Upper lobe of left lung (tissue), 6 donors: ENCODE measurements at regions not wholly inside any gene's neighbourhood (a gene's known extent, or its start where the extent isn't known, plus 50 kb on each side); places are given as distances from the start of the nearest gene placed in this dataset.

ENCODE experiments used
- ATAC-seq, 2 donors: fragments of 200-7000 bp; cut with Tn5 transposase; one replicate each; pipeline ENCODE4 v1.9.1; 2022; ENCODE audit warnings: mild to moderate bottlenecking in 2 of 2, moderate library complexity in 2 of 2; ENCODE audit not compliant: low FRiP score in 2 of 2
- DNase-seq, 2 donors: peaks; one replicate each; pipeline ENCODE4 v3.0.0-alpha.2; 2019 to 2020
- H3K27ac ChIP-seq, 4 donors: fragments of 200-600 bp; sonication (generic); one replicate each; pipeline ENCODE4 v1.5.1; 2016 to 2019
- H3K27me3 ChIP-seq, 4 donors: fragments of 200-600 bp; sonication (generic); one replicate each; pipeline ENCODE4 v1.5.1; 2017 to 2019
- H3K36me3 ChIP-seq, 4 donors: fragments of 200-600 bp; sonication (generic); one replicate each; pipeline ENCODE4 v1.5.1; 2016 to 2019
- H3K4me1 ChIP-seq, 4 donors: fragments of 200-600 bp; sonication (generic); one replicate each; pipeline ENCODE4 v1.5.1; 2018 to 2019
- H3K4me3 ChIP-seq, 4 donors: fragments of 200-600 bp; sonication (generic); one replicate each; pipeline ENCODE4 v1.5.1; 2017 to 2019; ENCODE audit warnings: mild to moderate bottlenecking in 2 of 4, moderate library complexity in 1 of 4
- H3K9me3 ChIP-seq, 4 donors: fragments of 200-600 bp; sonication (generic); one replicate each; pipeline ENCODE4 v1.5.1; 2018 to 2019
- EP300 ChIP-seq, 4 donors: sonication (generic); formaldehyde crosslinking; IDR thresholded peaks; one replicate each; pipeline ENCODE4 v1.5.1; 2017; ENCODE audit warnings: antibody characterized with exemption in 4 of 4, control low read depth in 2 of 4
- POLR2A ChIP-seq, 4 donors: fragments of 450-650 bp; IDR thresholded peaks; one replicate each; pipeline ENCODE4 v1.5.1; 2016 to 2017; ENCODE audit warnings: antibody characterized with exemption in 4 of 4, mild to moderate bottlenecking in 2 of 4
- POLR2AphosphoS5 ChIP-seq, 2 donors: sonication (generic); formaldehyde crosslinking; IDR thresholded peaks; one replicate each; pipeline ENCODE4 v1.5.1; 2017; ENCODE audit warnings: antibody characterized with exemption in 2 of 2
- WGBS, 2 donors: methylation state at CpG; one replicate each; pipeline ENCODE4 v1.1.5; 2017 to 2018; 5-methylcytosine and 5-hydroxymethylcytosine counted together
- TF ChIP-seq, protein P1 (sequence below), 6 experiments: fragments of 450-650 bp in 4 of 6; fragments of 200-600 bp in 2 of 6; sonication (generic) in 2 of 6; IDR thresholded peaks; one replicate each; pipeline ENCODE4 v1.5.1; 2016 to 2019; ENCODE audit warnings: antibody characterized with exemption in 6 of 6
- donor health status: DM: no; HTN: no; CAD: no; lungs with moderate emphysema.
- donor health status: DM: no; HTN: yes; CAD: no; lungs with severe emphysema.

DNA sequence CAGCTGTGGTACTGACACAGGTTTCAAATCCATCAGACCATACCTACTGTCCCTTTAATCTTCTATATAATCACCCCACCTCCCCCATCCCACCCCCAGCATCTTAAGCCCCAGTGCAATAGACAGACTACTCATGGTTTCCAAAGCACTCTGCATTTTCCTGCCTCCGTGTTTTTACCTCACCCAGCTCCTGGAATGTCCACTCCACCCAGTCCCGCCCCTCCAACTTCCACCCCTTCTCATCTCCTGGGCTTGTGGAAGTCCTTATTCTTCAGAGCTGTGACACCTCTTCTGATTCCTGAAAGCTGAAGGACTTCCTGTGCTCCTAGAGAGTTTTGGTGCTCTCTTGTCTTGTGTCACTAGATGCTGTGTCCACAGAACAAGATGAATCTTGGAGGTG, 94.3 kb downstream of the EFNB1 start:
- Histone ChIP-seq H3K4me3 (no peak overlapping the region), H3K36me3 (no peaks in the 10 kb centered on the region), H3K4me1 (no peaks in the 10 kb centered on the region), H3K9me3 (no peaks in the 10 kb centered on the region), H3K27ac (no peak overlapping the region), H3K27me3 (no peaks in the 10 kb centered on the region)
- ATAC-seq = no peak
- TF ChIP-seq POLR2AphosphoS5 (IDR thresholded peaks at IDR 0.05) (no peak), EP300 (IDR thresholded peaks at IDR 0.05) (no peak), POLR2A (IDR thresholded peaks at IDR 0.05) (no peak)
- TF ChIP-seq, protein P1, sequence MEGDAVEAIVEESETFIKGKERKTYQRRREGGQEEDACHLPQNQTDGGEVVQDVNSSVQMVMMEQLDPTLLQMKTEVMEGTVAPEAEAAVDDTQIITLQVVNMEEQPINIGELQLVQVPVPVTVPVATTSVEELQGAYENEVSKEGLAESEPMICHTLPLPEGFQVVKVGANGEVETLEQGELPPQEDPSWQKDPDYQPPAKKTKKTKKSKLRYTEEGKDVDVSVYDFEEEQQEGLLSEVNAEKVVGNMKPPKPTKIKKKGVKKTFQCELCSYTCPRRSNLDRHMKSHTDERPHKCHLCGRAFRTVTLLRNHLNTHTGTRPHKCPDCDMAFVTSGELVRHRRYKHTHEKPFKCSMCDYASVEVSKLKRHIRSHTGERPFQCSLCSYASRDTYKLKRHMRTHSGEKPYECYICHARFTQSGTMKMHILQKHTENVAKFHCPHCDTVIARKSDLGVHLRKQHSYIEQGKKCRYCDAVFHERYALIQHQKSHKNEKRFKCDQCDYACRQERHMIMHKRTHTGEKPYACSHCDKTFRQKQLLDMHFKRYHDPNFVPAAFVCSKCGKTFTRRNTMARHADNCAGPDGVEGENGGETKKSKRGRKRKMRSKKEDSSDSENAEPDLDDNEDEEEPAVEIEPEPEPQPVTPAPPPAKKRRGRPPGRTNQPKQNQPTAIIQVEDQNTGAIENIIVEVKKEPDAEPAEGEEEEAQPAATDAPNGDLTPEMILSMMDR (IDR thresholded peaks at IDR 0.05) = no peak
- 52 to 54% methylated on average over 2 of the region's 2 CpGs for WGBS, 2 donors
- no peak for DNase-seq

DNA sequence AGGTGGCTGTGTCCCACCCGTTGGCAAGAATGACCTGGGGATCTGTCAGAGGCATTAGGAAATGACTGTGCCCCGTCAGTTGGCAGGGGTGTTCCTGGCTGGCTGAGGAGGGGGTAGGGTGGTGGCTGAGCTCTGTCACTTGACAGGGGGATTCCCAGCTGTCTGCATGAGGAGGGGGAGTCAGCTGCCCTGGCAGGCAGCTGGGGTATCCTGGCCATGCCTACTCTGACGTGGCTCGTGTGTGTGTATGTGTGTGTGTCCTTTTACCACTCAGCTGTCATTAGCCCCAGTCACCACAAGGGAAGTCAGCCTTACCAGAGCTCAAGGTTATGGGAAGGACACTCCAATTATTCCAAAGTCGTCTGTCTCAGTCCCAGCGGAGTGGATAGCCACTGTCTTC, 93.2 kb downstream of the EFNB1 start:
- H3K36me3 ChIP-seq = no peaks in the 10 kb centered on the region
- WGBS, 2 donors = 49 to 84% methylated on average over 3 to 6 of the region's 6 CpGs
- H3K4me3 ChIP-seq = no peak overlapping the region
- H3K9me3 ChIP-seq = no peaks in the 10 kb centered on the region
- H3K4me1 ChIP-seq = no peaks in the 10 kb centered on the region
- no peak overlapping the region for H3K27ac ChIP-seq
- no peak for DNase-seq
- peak in 1 of 2 donors; percentile 3 for ATAC-seq
- no peaks in the 10 kb centered on the region for H3K27me3 ChIP-seq
- TF ChIP-seq, protein P1 (IDR thresholded peaks at IDR 0.05) = peak in 2 of 6 experiments; percentile 15 to 19
- TF ChIP-seq EP300 (IDR thresholded peaks at IDR 0.05) = no peak

DNA sequence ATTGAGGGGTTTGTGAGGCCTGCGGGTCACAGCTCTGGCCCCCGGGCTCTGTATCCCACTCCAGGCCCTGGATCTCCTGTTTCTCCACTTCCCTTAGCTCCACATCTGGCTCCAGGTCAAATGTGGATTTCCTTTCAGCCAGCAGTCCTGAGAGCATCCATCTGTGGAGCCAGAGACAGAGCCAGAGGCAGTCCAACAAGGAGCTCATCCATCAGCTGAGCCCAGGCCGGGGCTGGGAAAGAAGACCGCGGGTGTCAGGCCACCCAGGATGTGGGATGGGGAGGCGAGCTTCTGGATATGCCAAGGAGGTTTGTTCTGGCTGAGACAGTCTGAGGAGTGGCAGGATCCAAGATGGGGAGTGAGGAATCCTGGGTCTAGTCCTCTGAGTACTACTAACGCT, 91.7 kb downstream of the EFNB1 start:
- no peak for DNase-seq
- TF ChIP-seq, protein P1 (IDR thresholded peaks at IDR 0.05) = no peak
- TF ChIP-seq EP300 (IDR thresholded peaks at IDR 0.05) (no peak), POLR2A (IDR thresholded peaks at IDR 0.05) (no peak), POLR2AphosphoS5 (IDR thresholded peaks at IDR 0.05) (no peak)
- H3K4me1 ChIP-seq = no peaks in the 10 kb centered on the region
- 73 to 83% methylated on average over 2 to 7 of the region's 7 CpGs for WGBS, 2 donors
- ATAC-seq = no peak
- H3K4me3 ChIP-seq = no peak overlapping the region
- H3K36me3 ChIP-seq = no peaks in the 10 kb centered on the region
- H3K27ac ChIP-seq = no peak overlapping the region
- H3K27me3 ChIP-seq = no peaks in the 10 kb centered on the region
- H3K9me3 ChIP-seq = no peaks in the 10 kb centered on the region

DNA sequence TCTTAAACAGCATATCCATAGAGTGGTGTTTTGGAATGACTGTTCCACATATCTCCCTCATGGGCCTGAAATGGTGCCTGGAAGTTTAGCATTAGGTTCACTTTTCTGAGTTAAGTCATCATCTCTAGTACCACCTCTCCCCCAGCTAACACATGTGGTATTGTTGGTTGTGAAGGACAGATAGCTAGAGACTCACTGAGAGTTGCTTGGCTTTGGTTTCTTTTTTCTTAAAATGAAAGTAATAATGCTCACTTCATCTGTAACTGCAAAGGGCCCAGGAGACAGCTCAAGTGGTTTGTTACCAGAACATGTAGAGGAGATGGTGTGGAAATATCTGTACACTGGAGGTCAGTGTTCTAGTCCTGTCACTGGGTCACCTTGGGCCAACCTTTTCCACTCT, 90.9 kb downstream of the EFNB1 start:
- H3K9me3 ChIP-seq = no peaks in the 10 kb centered on the region
- H3K27me3 ChIP-seq = no peaks in the 10 kb centered on the region
- no peaks in the 10 kb centered on the region for H3K36me3 ChIP-seq
- ATAC-seq (no peak), DNase-seq (no peak)
- no peak overlapping the region for H3K4me3 ChIP-seq
- TF ChIP-seq POLR2A (IDR thresholded peaks at IDR 0.05) = no peak
- TF ChIP-seq EP300 (IDR thresholded peaks at IDR 0.05) = no peak
- TF ChIP-seq, protein P1 (IDR thresholded peaks at IDR 0.05) = no peak
- no peak for TF ChIP-seq POLR2AphosphoS5 (IDR thresholded peaks at IDR 0.05)
- no peaks in the 10 kb centered on the region for H3K4me1 ChIP-seq
- H3K27ac ChIP-seq = no peak overlapping the region

DNA sequence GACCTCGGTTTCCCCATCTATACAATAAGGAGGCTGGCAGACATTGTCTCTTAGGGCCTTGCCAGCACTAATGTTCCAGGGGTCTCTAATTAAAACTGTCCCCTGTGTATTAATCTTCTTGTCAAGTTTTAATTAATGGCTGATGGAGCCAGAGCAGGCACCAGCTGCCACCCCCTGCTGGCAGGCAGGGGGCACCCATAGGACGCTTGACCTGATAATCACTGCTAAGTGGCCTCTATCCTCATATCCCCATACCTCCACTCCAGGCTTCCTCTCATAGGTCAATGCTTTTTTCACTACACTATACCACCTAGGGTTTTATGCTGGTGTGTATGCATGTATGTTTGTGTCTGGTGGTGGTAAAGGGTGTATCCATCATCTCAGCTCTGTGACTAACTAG, 89.4 kb downstream of the EFNB1 start:
- no peaks in the 10 kb centered on the region for H3K9me3 ChIP-seq
- DNase-seq (no peak), ATAC-seq (no peak)
- H3K36me3 ChIP-seq = no peaks in the 10 kb centered on the region
- WGBS, 2 donors = 37 to 87% methylated on average over 2 of the region's 2 CpGs
- no peaks in the 10 kb centered on the region for H3K4me1 ChIP-seq
- H3K27me3 ChIP-seq = no peaks in the 10 kb centered on the region
- TF ChIP-seq, protein P1 (IDR thresholded peaks at IDR 0.05) = no peak
- TF ChIP-seq POLR2AphosphoS5 (IDR thresholded peaks at IDR 0.05) (no peak), POLR2A (IDR thresholded peaks at IDR 0.05) (no peak), EP300 (IDR thresholded peaks at IDR 0.05) (no peak)
- H3K4me3 ChIP-seq = no peak overlapping the region
- no peak overlapping the region for H3K27ac ChIP-seq
